ENCODE measurements at regions not wholly inside any gene's neighbourhood (a gene's known extent, or its start where the extent isn't known, plus 50 kb on each side); places are given as distances from the start of the nearest gene placed in this dataset.

- no peak overlapping the region for H3K27ac Mint-ChIP-seq
- no peaks in the 10 kb centered on the region for H3K36me3 Mint-ChIP-seq
- no peaks in the 10 kb centered on the region for H3K9me3 Mint-ChIP-seq
- H3K4me3 Mint-ChIP-seq: no peak overlapping the region
- peaks cover 12% of the 10 kb centered on the region for H3K27me3 Mint-ChIP-seq (ENCODE audit: low read depth)
- TF ChIP-seq CTCF (IDR thresholded peaks at IDR 0.05; ENCODE audit: unreplicated experiment): no peak
- DNase-seq (ENCODE audit: low spot score in 2 of 2, unreplicated experiment in 2 of 2): no peak
- peaks cover 12% of the 10 kb centered on the region for H3K4me1 Mint-ChIP-seq
Measured at GRCh38 chr10:59087486-59087885, 89.0 kb upstream of the PHYHIPL start.

DNA sequence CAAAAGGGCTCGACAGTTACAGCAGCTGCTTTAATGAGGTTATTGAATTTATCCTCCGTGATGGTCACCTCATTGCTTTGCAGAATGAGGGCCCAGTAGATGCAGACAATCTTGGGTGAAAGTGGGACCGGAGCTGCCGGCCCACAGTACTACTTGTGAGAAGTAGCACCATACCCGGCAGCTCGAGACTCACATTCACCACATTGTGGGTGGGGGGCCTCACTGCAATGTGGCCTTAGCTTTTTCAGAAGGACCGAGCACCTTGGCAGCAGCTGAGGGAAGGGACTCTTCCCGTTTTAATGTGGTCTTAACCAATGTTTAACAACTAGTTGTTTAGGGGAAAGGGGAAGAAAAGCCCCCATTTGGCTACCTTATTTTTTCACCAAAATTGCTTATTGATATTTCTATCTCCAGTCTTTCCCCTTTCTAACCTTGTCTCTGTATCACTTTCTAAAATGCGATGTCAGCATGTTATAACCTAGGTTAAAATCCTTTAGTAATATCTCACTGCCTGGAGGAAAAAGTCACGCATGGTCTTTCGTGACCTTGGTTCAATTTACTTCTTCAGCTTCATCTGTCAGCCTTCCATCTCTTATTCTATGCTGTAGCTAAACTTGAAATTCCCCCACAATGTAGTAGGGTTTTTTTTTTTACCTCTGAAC lies 87.4 kb upstream of the PHYHIPL start:
- Mint-ChIP-seq H3K4me1 (peaks cover 21% of the 10 kb centered on the region), H3K27ac (no peak overlapping the region), H3K36me3 (no peaks in the 10 kb centered on the region), H3K9me3 (no peaks in the 10 kb centered on the region), H3K4me3 (no peak overlapping the region), H3K27me3 (ENCODE audit: low read depth) (peaks cover 11% of the 10 kb centered on the region)
- DNase-seq (ENCODE audit: low spot score in 2 of 2, unreplicated experiment in 2 of 2): no peak
- TF ChIP-seq CTCF (IDR thresholded peaks at IDR 0.05; ENCODE audit: unreplicated experiment): no peak

DNA sequence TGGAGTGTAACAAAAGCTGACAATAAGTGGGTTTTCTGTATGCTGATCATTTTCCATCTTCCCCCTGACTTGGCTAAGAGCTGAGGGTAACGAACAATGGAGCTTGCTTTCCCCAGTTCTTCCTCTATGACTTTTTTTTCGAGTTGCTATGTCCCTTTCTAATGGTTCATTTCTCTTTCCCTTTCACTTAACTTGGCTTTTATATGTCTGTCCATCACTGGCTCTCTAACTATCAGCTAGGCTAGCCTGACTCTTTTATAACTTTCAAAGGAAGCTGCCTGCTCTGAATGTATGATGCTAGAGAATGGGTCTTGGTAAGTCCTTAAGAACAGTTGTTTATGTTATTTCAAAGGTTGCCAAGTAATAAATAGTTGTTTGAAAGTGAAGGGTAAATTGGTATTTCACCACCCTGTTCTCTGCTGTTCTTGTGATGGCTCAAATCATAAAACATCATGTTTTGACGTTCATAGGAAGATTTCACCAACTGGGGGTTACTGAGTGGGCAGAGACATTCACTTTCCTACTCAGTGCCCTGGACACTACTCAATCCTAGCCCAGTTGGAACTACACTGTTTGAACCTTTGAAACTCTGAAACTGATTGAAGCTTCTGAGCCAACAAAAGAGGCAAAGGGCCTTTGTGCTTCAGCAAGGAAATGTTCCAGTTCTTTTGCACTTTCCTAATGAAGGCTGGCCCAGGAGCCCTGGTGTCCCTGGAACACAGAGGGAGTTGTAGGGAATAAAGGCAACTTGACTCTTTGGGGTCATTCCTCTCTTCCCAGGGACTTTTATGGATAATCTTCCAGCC lies 85.4 kb upstream of the PHYHIPL start:
- TF ChIP-seq CTCF (IDR thresholded peaks at IDR 0.05; ENCODE audit: unreplicated experiment): no peak
- Mint-ChIP-seq H3K27me3 (ENCODE audit: low read depth) (peaks cover 14% of the 10 kb centered on the region), H3K4me3 (no peak overlapping the region), H3K27ac (no peak overlapping the region), H3K36me3 (no peaks in the 10 kb centered on the region), H3K4me1 (peaks cover 16% of the 10 kb centered on the region), H3K9me3 (no peaks in the 10 kb centered on the region)
- no peak for DNase-seq (ENCODE audit: low spot score in 2 of 2, unreplicated experiment in 2 of 2)

GRCh38 chr10:59093461-59093860 lies 83.0 kb upstream of the PHYHIPL start:
- no peak overlapping the region for H3K4me3 Mint-ChIP-seq
- peaks cover 16% of the 10 kb centered on the region for H3K4me1 Mint-ChIP-seq
- H3K9me3 Mint-ChIP-seq: no peaks in the 10 kb centered on the region
- peaks cover 6% of the 10 kb centered on the region for H3K27me3 Mint-ChIP-seq (ENCODE audit: low read depth)
- no peak for TF ChIP-seq CTCF (IDR thresholded peaks at IDR 0.05; ENCODE audit: unreplicated experiment)
- no peaks in the 10 kb centered on the region for H3K36me3 Mint-ChIP-seq
- H3K27ac Mint-ChIP-seq: no peak overlapping the region
- no peak for DNase-seq (ENCODE audit: low spot score in 2 of 2, unreplicated experiment in 2 of 2)

GRCh38 chr10:59096631-59097030 lies 79.8 kb upstream of the PHYHIPL start:
- Mint-ChIP-seq H3K4me1 (peaks cover 30% of the 10 kb centered on the region), H3K27me3 (ENCODE audit: low read depth) (peaks cover 4% of the 10 kb centered on the region), H3K9me3 (no peaks in the 10 kb centered on the region), H3K27ac (no peak overlapping the region), H3K4me3 (no peak overlapping the region), H3K36me3 (no peaks in the 10 kb centered on the region)
- no peak for DNase-seq (ENCODE audit: low spot score in 2 of 2, unreplicated experiment in 2 of 2)
- no peak for TF ChIP-seq CTCF (IDR thresholded peaks at IDR 0.05; ENCODE audit: unreplicated experiment)
